ENCODE measurements at regions not wholly inside any gene's neighbourhood (a gene's known extent, or its start where the extent isn't known, plus 50 kb on each side); places are given as distances from the start of the nearest gene placed in this dataset.

DNA sequence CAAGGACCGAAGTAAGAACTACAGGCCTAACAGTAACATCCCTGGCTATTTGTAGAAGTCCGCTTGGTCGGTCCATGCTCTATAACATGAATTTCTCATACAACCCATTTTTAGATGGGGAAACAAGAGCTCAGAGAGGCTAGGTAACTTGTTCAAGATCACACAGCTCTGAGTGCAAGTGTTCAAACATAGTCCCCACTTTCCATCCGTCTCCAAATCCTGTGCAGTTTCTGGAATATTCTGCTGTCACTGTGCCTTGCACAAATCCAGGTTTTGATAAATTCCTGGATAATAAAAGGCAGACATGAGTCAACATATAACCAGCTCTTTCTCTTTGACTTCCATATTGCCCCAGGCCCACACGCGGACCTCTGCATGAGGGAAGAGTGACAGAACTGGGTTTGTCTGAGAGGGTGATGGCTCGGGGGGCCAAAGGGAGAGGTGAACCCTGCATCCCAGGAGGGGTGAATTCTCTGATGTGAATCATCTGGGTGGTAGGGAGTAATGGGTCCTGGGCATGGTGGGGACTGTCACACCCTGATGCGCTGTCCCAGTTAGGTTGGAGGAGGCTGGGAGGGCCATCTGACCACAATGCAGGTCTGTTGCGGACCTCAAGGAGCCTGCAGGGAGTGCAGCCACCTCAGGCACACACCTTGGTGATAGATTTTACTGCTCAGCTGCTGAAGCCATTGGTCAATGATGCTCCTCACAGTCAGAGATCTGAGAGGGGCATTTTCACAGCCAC is 162.2 kb downstream of the SMAD6 start:
- no peak overlapping the region for H3K4me3 Mint-ChIP-seq
- H4K20me1 ChIP-seq (replicated peaks; ENCODE audit: insufficient read depth): no peaks in the 10 kb centered on the region
- peaks cover 6% of the 10 kb centered on the region; the same call in 1 of the 2 replicates for H3K4me1 ChIP-seq (ENCODE audit: insufficient read depth)
- no peaks in the 10 kb centered on the region for H3K36me3 ChIP-seq (ENCODE audit: insufficient read depth)
- H3K27ac ChIP-seq (ENCODE audit: low read depth): no peak overlapping the region
- no peak overlapping the region for H2AFZ ChIP-seq
- no peak overlapping the region for H3K4me2 ChIP-seq
- ATAC-seq (no peak), DNase-seq (ENCODE audit: low spot score) (no peak)
- no peaks in the 10 kb centered on the region for H3K9me3 Mint-ChIP-seq
- no peaks in the 10 kb centered on the region for H3F3A ChIP-seq (replicated peaks; ENCODE audit: low read depth)
- peaks cover 17% of the 10 kb centered on the region for H3K4me1 Mint-ChIP-seq
- peaks cover 6% of the 10 kb centered on the region for H3K27me3 Mint-ChIP-seq (ENCODE audit: insufficient read depth, low read depth, poor library complexity)
- H3K36me3 Mint-ChIP-seq (ENCODE audit: low read depth): no peaks in the 10 kb centered on the region
- no peak for TF ChIP-seq CREB1 (CRISPR knock-in tag; IDR thresholded peaks at IDR 0.05; ENCODE audit: low read depth)
- TF ChIP-seq, protein P1, sequence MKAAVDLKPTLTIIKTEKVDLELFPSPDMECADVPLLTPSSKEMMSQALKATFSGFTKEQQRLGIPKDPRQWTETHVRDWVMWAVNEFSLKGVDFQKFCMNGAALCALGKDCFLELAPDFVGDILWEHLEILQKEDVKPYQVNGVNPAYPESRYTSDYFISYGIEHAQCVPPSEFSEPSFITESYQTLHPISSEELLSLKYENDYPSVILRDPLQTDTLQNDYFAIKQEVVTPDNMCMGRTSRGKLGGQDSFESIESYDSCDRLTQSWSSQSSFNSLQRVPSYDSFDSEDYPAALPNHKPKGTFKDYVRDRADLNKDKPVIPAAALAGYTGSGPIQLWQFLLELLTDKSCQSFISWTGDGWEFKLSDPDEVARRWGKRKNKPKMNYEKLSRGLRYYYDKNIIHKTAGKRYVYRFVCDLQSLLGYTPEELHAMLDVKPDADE (IDR thresholded peaks at IDR 0.05): no peak
- no peak for TF ChIP-seq ZNF331 (CRISPR knock-in tag; IDR thresholded peaks at IDR 0.05; ENCODE audit: low read depth)
- TF ChIP-seq JUNB (IDR thresholded peaks at IDR 0.05; ENCODE audit: unreplicated experiment): no peak
- no peaks in the 10 kb centered on the region for H3K27me3 ChIP-seq (ENCODE audit: insufficient read depth)
- no peaks in the 10 kb centered on the region for H3K79me2 ChIP-seq (replicated peaks; ENCODE audit: insufficient read depth)
- no peak overlapping the region for H3K4me3 ChIP-seq
- no peak overlapping the region for H3K27ac Mint-ChIP-seq
- no peaks in the 10 kb centered on the region for H3K9me2 ChIP-seq (ENCODE audit: insufficient read depth)

DNA sequence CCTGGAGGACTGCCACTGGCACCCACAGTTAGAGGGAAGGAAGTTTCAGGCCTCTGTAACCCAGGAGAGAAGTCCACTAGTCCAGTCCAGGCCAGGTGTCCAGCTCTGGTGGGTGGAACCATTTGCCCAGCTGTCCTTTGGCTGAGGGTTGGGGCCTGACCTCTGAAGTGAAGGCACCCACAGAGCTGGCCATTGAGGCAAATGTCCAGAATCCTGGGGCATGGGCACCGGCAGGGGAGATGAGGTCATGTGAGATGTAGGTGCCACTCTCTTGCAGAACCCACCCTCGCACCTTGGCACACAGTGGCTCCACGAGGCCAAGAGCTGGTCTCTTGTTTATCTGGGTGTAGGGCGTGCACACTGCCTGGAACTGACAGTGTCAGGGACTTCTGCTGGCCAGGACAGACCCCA is 162.8 kb downstream of the SMAD6 start:
- Mint-ChIP-seq H3K4me3 (no peak overlapping the region), H3K4me1 (peaks cover 17% of the 10 kb centered on the region), H3K9me3 (no peaks in the 10 kb centered on the region), H3K36me3 (ENCODE audit: low read depth) (no peaks in the 10 kb centered on the region), H3K27ac (no peak overlapping the region), H3K27me3 (ENCODE audit: insufficient read depth, low read depth, poor library complexity) (peaks cover 6% of the 10 kb centered on the region)
- no peaks in the 10 kb centered on the region for H3K9me2 ChIP-seq (ENCODE audit: insufficient read depth)
- DNase-seq (ENCODE audit: low spot score): no peak
- H4K20me1 ChIP-seq (replicated peaks; ENCODE audit: insufficient read depth): no peaks in the 10 kb centered on the region
- ATAC-seq: no peak
- no peak overlapping the region for H2AFZ ChIP-seq
- H3K4me1 ChIP-seq (ENCODE audit: insufficient read depth): peaks cover 6% of the 10 kb centered on the region; the same call in 1 of the 2 replicates
- H3K27me3 ChIP-seq (ENCODE audit: insufficient read depth): no peaks in the 10 kb centered on the region
- H3K27ac ChIP-seq (ENCODE audit: low read depth): no peak overlapping the region
- TF ChIP-seq, protein P2, sequence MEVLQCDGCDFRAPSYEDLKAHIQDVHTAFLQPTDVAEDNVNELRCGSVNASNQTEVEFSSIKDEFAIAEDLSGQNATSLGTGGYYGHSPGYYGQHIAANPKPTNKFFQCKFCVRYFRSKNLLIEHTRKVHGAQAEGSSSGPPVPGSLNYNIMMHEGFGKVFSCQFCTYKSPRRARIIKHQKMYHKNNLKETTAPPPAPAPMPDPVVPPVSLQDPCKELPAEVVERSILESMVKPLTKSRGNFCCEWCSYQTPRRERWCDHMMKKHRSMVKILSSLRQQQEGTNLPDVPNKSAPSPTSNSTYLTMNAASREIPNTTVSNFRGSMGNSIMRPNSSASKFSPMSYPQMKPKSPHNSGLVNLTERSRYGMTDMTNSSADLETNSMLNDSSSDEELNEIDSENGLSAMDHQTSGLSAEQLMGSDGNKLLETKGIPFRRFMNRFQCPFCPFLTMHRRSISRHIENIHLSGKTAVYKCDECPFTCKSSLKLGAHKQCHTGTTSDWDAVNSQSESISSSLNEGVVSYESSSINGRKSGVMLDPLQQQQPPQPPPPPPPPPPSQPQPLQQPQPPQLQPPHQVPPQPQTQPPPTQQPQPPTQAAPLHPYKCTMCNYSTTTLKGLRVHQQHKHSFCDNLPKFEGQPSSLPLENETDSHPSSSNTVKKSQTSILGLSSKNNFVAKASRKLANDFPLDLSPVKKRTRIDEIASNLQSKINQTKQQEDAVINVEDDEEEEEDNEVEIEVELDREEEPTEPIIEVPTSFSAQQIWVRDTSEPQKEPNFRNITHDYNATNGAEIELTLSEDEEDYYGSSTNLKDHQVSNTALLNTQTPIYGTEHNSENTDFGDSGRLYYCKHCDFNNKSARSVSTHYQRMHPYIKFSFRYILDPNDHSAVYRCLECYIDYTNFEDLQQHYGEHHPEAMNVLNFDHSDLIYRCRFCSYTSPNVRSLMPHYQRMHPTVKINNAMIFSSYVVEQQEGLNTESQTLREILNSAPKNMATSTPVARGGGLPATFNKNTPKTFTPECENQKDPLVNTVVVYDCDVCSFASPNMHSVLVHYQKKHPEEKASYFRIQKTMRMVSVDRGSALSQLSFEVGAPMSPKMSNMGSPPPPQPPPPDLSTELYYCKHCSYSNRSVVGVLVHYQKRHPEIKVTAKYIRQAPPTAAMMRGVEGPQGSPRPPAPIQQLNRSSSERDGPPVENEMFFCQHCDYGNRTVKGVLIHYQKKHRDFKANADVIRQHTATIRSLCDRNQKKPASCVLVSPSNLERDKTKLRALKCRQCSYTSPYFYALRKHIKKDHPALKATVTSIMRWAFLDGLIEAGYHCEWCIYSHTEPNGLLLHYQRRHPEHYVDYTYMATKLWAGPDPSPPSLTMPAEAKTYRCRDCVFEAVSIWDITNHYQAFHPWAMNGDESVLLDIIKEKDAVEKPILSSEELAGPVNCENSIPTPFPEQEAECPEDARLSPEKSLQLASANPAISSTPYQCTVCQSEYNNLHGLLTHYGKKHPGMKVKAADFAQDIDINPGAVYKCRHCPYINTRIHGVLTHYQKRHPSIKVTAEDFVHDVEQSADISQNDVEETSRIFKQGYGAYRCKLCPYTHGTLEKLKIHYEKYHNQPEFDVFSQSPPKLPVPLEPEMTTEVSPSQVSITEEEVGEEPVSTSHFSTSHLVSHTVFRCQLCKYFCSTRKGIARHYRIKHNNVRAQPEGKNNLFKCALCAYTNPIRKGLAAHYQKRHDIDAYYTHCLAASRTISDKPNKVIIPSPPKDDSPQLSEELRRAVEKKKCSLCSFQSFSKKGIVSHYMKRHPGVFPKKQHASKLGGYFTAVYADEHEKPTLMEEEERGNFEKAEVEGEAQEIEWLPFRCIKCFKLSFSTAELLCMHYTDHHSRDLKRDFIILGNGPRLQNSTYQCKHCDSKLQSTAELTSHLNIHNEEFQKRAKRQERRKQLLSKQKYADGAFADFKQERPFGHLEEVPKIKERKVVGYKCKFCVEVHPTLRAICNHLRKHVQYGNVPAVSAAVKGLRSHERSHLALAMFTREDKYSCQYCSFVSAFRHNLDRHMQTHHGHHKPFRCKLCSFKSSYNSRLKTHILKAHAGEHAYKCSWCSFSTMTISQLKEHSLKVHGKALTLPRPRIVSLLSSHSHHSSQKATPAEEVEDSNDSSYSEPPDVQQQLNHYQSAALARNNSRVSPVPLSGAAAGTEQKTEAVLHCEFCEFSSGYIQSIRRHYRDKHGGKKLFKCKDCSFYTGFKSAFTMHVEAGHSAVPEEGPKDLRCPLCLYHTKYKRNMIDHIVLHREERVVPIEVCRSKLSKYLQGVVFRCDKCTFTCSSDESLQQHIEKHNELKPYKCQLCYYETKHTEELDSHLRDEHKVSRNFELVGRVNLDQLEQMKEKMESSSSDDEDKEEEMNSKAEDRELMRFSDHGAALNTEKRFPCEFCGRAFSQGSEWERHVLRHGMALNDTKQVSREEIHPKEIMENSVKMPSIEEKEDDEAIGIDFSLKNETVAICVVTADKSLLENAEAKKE (CRISPR knock-in tag; IDR thresholded peaks at IDR 0.05): no peak
- TF ChIP-seq EZH2phosphoT487 (IDR thresholded peaks at IDR 0.05; ENCODE audit: unreplicated experiment) (no peak), CREB1 (CRISPR knock-in tag; IDR thresholded peaks at IDR 0.05; ENCODE audit: low read depth) (no peak), EZH2 (IDR thresholded peaks at IDR 0.05; ENCODE audit: low read depth, unreplicated experiment) (no peak)
- H3F3A ChIP-seq (replicated peaks; ENCODE audit: low read depth): no peaks in the 10 kb centered on the region
- H3K36me3 ChIP-seq (ENCODE audit: insufficient read depth): no peaks in the 10 kb centered on the region
- no peaks in the 10 kb centered on the region for H3K79me2 ChIP-seq (replicated peaks; ENCODE audit: insufficient read depth)
- no peak overlapping the region for H3K4me3 ChIP-seq
- H3K4me2 ChIP-seq: no peak overlapping the region

Data from GM23338 (cell line).